ENCODE measurements at regions not wholly inside any gene's neighbourhood (a gene's known extent, or its start where the extent isn't known, plus 50 kb on each side); places are given as distances from the start of the nearest gene placed in this dataset.

DNA sequence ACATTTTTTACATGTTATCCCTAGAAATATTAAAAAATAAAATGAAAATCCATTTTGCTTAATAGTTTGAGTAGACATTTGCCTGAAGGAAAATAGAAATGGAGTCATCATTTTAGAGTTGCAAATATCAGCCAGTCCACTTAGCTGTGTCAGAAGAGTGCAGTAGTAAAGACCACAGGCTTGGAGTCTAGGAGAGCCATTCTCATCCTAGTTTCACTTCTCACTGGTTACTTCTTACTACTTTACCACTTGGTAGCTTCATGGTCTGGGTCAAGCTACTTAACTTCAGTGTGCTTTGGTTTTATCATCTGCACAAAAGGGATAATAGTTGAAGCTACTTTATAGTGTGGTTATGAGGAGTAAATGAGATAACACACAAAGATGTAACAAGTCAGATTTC, 286.5 kb upstream of the NBEA start:
- DNase-seq = no peak

DNA sequence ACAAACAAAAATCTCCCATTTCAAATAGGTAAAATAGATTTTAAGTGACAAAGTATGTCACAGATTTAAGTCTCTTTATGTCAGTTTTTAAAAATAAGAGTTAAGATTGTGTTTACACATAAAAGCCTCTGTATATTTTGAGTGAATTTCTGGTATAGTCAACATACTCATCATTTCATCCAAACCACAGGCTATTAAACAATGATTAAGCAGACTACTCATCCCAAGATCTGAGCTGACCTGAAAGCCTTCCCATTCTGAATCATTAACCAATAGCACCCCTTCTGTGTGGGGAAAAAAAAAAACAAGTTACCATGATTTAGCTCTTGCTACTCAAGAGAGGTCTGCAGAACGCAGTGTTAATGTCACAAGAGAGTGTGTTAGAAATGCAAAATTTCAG, 284.4 kb upstream of the NBEA start:
- DNase-seq = no peak

DNA sequence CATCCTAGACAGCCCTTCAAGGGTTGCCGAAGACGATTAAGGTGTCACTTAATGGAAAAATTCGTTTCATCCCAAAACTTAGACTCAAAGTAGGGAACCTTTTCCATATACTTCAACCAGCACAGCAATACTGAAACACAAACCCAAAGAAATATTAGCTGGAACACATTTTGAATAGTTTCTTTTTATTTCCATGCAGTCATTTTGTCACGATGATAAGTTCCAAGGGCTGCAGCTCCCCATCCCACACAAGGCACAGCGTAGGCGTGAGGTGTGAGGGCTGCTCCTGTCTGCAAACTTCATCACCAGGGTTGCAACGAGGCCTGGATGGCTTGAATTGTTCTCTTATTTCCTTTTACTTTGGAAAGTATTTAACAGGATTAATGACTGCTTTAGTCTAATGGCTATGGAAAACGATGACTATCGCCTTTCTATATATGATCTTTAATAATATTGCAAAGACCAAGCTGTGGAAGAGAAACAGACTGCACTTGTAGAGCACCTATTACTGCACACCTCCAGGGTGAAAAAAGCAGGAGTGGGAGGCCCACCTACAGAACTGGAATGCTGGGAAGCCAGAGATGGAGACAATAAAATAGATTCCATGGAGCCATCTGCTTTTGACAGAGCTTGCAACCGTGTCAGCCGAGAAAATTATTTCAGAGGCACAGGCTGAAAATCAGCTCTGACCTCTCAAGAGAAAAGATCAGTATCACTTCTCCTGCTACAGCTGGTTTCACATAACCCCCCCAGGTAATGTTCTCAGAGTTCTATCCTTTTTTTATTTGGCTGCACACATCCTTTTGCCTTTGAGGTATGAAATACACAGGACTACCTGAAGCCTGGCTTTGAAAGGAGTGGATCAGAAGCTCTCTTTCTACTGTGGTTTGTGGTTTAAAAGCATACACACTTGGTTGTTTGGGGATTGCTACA, 274.5 kb upstream of the NBEA start:
- DNase-seq = peak; percentile 71

DNA sequence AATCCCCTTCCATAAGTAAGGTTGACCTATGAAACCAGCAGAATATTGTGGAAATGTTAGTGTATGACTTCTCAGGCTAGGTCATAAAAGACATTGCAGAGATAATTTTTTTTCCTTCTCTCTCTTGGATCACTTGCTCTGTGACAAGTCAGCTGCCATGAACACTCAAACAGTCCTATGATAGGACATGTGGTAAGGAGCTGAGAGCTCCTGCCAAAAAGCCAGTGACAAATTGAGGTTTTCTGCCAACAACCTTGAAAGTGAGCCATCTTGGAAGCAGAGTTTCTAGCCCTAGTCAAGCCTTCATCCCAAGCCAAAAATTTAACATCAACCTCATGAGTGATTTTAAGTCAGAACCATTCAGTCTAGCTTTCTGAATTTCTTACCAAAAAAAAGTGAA, 270.9 kb upstream of the NBEA start:
- DNase-seq = peak; percentile 70

- no peak for DNase-seq
Measured at GRCh38 chr13:34672631-34673030, 269.4 kb upstream of the NBEA start.

GRCh38 chr13:34675626-34676025, 266.4 kb upstream of the NBEA start:
- no peak for DNase-seq

GRCh38 chr13:34678154-34678553, 263.9 kb upstream of the NBEA start:
- DNase-seq = no peak

GRCh38 chr13:34681405-34681955, 260.6 kb upstream of the NBEA start:
- no peak for DNase-seq

DNA sequence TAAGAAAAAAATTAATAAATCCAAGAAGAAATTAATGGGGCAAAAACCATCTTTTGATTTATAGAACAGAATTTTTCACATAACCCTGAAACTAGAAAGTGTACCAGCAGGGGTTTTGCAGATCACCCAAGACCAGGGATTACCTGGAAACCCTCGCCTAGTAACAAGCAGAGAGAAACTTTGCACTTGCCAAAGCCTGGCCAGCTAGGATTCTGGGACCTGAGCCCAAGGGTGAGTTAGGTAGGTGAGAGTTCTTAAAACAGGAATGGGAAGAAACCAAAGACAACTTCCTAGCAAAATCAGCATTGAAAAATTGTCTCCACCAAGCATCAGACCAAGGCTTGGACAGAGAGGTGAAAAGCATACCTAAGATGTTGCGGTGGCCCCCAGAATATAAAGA, 247.0 kb upstream of the NBEA start:
- no peak for DNase-seq

- DNase-seq = no peak
Measured at GRCh38 chr13:34696296-34696695, 245.8 kb upstream of the NBEA start.

DNA sequence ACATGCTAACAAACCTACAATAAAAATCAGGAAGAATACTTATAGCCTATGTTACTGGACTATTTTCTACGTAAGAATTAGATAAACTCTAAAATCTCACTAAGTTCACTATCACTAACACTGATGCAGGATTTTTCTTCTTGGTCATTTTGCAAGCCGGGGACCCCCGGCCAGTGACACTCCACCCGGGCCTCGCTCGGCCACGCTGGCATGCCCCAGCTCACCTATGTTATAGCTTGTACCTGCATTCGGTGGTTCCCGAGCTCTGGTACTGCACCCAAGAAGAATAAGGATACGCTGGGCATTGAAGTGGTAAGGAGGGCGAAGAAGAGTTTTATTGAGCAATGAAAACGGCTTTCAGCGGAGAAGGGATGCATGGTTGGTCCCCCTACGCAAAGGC, 245.3 kb upstream of the NBEA start:
- DNase-seq = no peak

- no peak for DNase-seq
Measured at GRCh38 chr13:34698945-34699344, 243.1 kb upstream of the NBEA start.

GRCh38 chr13:34700155-34700554, 241.9 kb upstream of the NBEA start:
- no peak for DNase-seq

DNA sequence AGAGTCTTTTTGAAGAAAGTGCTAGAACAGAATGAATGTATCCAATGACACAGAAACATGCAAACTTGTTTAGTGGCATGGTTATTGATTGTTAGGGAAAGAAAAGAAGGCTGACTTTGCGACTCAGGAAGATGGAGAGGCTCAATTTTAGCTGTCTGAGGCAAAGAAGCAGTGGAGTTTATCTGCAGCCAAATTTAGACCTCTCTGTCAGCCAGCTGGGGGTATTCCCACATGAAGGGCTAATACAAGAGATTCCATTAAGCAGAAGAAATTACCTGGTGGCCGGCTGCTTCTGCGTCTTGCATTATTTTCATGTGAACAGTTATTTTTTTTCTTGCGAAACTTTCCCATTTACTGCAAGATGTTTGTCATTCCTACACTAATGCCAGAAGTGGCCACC, 240.2 kb upstream of the NBEA start:
- DNase-seq = no peak

- DNase-seq = no peak
Measured at GRCh38 chr13:34708566-34709313, 233.3 kb upstream of the NBEA start.

- no peak for DNase-seq
Measured at GRCh38 chr13:34719060-34719875, 222.8 kb upstream of the NBEA start.

GRCh38 chr13:34720618-34721017, 221.5 kb upstream of the NBEA start:
- no peak for DNase-seq

- no peak for DNase-seq
Measured at GRCh38 chr13:34721631-34722595, 220.2 kb upstream of the NBEA start.

- DNase-seq = no peak
Measured at GRCh38 chr13:34722922-34723321, 219.1 kb upstream of the NBEA start.

- DNase-seq = no peak
Measured at GRCh38 chr13:34730961-34731360, 211.1 kb upstream of the NBEA start.

- DNase-seq = no peak
Measured at GRCh38 chr13:34731486-34731885, 210.6 kb upstream of the NBEA start.

DNA sequence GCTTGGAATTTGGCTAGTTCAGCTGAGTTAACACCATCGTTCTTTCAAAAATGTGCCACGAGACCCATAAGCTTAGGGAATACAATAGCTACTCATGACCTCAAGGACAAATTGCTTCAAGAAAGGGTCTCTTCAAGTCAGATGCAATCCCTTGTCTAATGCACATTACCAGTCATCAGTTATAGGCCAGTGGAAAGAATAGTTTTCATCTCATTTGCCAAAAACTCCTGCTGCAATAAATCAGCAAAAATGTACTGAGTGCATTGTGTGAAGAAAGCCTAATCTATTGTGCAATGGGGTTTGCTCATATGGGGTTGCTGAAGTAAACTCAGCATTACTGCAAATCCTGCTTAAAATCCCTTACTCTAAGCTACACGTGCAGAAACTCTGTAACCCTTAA, 208.3 kb upstream of the NBEA start:
- DNase-seq = no peak

Data from right hindlimb (tissue), 1 donor.